GM19372 (cell line): ENCODE measurements at regions not wholly inside any gene's neighbourhood (a gene's known extent, or its start where the extent isn't known, plus 50 kb on each side); places are given as distances from the start of the nearest gene placed in this dataset.

Source experiments
- ATAC-seq: cut with Tn5 transposase; IDR thresholded peaks from one replicate; pipeline ENCODE4 v1.9.1; 2021; ENCODE audit warnings: mild to moderate bottlenecking, low read depth, moderate library complexity; ENCODE audit not compliant: unreplicated experiment

DNA sequence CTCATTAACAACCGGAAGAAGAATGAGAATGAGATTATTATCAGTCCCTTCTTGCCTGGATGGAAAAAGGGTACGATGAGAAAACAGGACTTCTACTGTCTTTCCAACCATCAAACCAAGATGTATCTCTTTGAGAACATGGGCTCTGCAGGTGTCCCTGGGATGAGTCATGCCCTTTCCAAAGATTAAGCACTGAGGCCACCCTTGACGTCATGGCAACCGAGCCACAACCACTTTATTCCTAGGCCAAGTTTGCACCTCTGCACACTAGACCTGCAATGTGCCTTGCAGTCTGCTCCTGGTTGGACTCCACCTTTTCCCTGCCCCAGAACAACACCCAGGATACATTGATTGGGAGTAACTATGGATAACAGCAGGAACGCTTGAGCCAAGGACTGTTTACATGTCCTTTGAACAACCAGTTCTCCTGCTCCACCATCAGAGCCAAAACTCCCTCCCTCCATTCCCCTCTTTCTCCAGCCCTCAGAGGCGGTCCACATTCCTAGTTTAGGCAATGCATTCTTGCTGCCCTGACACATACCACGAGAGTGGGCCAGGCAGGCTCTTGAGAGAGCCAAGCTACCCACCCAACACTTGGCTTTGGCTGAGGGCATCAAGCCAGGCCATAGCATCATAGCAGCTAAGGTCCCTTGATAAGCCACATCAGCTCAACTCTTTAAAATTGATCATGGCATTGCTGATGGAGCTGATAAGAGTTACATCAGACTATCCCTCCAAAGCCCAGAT, 310.7 kb downstream of the TNS1 start:
- ATAC-seq: no peak

GRCh38 chr2:217691516-217691915, 311.3 kb downstream of the TNS1 start:
- no peak for ATAC-seq

GRCh38 chr2:217689053-217689452, 313.7 kb downstream of the TNS1 start:
- no peak for ATAC-seq

DNA sequence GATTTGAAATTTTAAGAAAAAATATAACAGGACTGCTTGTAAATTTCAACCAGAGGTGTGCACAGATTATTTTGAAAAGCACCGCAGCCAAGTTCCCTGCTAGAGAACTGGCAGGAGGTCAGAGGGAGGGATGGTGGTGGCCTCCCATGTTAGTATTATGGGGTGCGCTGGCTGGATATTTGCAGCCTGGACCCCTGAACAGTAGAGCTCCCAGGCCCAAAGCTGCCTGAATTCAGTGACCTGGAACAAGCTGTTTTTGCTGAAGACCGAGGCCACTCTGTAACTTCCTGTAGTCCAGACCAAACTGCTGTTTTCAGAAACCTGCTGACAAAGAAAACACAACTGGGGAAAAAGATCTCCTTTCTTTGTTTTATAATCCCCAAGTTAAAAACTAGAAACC, 314.3 kb downstream of the TNS1 start:
- no peak for ATAC-seq

- no peak for ATAC-seq
Measured at GRCh38 chr2:217687771-217688170, 315.0 kb downstream of the TNS1 start.

GRCh38 chr2:217685255-217685605, 317.6 kb downstream of the TNS1 start:
- no peak for ATAC-seq

DNA sequence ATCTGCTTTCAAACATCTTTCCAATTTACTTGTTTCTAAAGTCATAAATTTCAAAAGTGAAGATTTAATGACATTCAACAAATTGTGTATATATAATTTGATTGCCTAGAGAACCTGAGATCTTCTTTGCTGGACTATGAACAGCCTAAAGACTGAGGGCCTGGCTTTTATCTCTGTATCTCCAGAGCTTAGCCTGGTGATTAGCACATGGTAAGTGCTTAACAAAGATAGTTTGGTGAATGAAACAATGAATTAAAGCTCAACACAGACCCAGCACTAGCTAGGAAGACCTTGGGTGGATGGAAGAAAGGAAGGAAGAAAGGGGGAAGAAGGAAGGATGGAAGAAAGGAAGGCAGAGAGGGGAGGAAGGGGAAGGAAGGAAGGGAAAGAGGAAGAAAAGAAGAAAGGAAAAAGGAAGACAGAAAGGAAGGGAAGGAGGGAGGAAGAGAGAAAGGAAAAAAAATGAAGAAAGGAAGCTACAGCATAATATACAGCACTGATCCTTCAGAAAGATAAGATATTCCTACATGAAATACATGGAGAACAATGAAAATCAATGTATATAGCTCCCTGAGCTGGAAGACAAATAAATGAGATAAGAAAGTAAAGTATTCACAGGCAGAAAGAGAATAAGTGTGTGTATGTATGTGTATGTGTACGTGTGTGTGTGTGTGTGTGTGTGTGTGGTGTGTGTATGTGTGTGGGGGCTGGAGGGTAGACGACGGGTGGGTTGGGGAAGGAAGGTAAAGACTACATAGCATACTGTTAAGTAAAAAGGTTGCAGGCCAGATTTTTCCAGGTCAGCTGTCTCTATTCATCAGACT, 318.2 kb downstream of the TNS1 start:
- ATAC-seq: no peak

DNA sequence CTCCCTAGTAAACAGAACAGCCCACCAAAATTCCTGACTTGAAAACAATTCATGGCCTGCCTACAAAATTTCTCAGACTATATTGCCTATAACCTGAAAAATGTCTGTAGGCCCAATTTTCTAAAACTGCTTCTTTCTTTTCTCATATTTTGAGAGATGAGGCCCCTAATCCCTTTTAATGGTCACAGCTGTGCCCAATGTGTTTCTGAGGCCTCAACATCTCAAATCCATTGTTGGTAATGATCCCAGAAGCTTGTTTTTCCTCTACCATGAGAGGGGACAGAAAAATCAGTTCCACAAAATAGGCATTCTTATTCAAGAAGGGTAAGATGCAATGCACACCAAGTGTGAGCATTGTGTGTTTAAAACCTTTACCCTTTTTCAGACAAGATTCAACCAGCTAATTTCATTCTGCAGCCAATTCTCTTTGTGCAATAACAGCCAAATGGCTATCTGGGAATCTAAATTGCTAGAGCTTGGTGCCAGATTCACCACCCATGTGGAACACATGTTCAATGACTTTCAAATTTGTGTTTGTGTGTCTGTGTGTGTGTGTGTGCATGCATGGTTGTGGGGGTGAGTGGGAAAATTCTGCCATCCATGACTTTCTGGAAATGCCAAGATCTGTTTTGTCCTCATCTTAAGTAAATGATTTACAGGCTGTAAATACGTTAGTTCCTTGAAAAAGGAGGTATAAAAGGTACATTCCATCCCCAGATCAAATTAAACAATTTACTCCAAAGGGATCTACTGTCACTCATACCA, 319.5 kb downstream of the TNS1 start:
- no peak for ATAC-seq

DNA sequence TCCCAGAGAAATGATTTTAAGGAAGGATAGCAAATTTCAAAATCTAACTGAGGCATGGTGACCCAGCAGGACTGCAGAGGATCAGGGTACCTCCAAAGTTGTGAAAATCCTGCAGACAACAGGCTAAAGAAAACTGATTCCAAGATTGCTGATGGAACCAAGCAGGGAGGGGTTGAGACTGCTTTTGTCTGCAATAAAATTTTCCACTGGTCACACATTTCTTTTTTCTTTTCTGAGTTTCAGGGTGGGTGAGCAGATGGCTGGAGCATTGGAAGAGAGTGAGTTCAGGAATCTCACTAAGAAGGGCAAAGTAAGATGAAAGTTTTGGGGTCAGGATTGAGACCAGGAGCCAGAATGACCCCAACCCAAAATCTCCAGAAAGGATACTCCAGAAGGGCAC, 321.0 kb downstream of the TNS1 start:
- ATAC-seq: no peak

DNA sequence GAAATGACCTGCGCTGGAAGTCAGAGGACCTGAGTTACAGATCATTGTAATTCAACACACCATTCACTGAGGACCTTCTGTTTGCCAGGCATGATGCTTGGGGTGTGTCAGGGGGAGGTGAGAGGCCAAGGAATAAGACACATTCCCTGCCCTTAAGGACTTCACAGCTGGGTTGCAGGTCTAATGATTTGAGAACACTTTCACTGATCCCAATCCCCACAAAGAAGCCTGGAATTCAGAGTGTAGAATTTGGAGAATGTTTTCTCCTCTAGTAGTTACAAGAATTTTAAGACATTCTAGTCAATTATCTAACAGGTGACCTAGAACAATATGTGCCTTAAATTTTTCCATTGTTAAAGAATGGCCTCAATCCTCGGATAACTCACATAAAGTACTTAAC, 322.4 kb downstream of the TNS1 start:
- no peak for ATAC-seq

DNA sequence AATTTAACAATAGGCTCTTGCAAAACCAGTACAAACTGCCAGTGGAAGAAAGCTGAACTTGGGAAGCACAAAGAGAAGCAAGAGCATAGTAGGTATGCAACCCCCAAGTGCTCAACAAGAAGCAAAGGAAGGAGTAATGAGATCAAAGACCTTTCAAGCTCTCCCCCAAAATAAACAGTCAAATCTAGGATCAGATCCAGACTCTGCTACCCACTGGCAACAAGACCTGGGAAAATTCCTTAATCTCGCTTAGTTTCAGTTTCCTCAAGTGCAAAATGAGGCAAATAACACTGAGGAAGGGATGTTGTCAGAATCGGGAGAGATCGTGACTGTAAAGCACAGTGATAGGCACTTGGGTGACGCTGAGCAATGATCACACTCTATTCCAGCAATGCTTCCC, 329.2 kb downstream of the TNS1 start:
- no peak for ATAC-seq

DNA sequence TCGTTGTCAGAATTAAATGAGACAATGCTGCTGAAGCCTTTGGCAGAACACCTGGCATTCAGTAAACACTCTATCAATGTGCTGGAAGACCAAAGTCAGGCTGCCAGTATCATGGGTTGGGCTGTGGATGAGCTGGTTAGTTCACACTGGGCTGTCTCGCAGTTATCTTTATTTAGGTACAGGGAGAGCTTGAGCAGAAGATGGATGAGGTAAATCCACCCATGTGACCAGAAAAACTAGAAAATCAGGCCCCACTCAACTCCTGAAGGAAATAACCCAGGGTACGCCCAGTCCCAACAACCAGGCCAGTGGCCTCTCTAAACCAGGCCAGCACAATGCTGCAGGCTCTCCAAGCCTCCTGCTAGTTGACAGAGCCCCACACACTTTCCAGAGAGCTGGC, 330.3 kb downstream of the TNS1 start:
- ATAC-seq: no peak

- ATAC-seq: no peak
Measured at GRCh38 chr2:217671871-217672270, 330.9 kb downstream of the TNS1 start.

GRCh38 chr2:217671075-217671474, 331.7 kb downstream of the TNS1 start:
- ATAC-seq: no peak

GRCh38 chr2:217669831-217670230, 333.0 kb downstream of the TNS1 start:
- ATAC-seq: no peak

GRCh38 chr2:217667512-217667911, 335.3 kb downstream of the TNS1 start:
- no peak for ATAC-seq

- ATAC-seq: no peak
Measured at GRCh38 chr2:217667035-217667434, 335.8 kb downstream of the TNS1 start.

- ATAC-seq: no peak
Measured at GRCh38 chr2:217666338-217666737, 336.5 kb downstream of the TNS1 start.

DNA sequence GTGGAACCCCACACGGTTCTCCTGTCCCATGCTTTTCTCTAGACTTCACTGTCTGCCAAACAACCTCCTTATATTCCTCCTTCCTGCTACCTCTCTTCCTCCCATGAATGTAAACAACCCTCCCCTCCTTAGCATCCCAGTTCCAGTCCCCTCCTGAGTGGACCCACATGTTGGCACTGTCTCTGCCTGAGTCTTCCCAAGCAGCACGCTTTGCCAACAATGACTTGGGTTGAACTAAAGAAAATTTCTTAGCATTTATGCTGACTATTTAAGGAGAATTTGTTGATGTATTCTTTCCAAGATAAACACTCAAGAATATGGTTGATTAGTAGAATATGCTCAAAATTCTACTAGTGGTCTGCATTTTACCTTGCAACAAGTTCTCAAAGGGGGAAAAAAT, 338.0 kb downstream of the TNS1 start:
- no peak for ATAC-seq

DNA sequence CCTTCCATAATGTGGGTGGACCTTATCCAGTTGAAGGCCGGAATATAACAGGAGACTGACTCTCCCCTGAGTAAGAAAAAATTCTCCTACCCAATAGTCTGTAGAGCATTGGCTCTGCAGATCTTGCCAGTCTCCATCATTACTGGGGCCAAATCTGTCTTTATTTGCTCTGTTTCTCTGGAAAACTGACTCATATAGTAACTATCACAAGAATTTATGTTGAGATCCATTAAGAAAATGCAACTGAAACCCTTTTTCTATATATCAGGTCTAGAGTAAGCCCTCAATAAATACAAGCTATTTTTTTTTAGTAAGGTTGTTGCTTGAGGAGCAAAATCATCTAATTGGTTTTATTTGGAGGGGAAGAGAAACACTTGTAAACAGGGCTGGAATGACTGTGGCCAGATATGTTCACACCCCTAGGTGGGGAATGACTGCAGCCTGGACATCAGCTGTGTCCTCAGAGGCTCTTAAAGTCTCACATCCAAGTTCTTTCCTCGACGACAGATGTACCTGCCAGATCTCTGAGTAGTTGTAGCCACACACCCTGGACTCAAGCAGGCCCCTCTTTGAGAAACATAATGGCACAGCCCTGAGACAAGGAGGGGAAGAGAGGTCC, 339.7 kb downstream of the TNS1 start:
- no peak for ATAC-seq

GRCh38 chr2:217661378-217661777, 341.4 kb downstream of the TNS1 start:
- ATAC-seq: no peak
